NCI-H2107 treated with DMSO at 0.1 percent for 48 hours (cell line): ENCODE measurements at regions not wholly inside any gene's neighbourhood (a gene's known extent, or its start where the extent isn't known, plus 50 kb on each side); places are given as distances from the start of the nearest gene placed in this dataset.

Source experiments
- DNase-seq: peaks from one replicate; lab custom pipeline; 2025; ENCODE audit not compliant: unreplicated experiment; lab: John Stamatoyannopoulos, UW

GRCh38 chr9:12614488-12614887 lies 78.7 kb upstream of the TYRP1 start:
- no peak for DNase-seq

- DNase-seq = no peak
These were observed 74.2 kb upstream of the TYRP1 start for GRCh38 chr9:12618956-12619355.

- DNase-seq = no peak
These were observed 67.3 kb upstream of the TYRP1 start for GRCh38 chr9:12625844-12626243.

- DNase-seq = no peak
These were observed 66.1 kb upstream of the TYRP1 start for GRCh38 chr9:12627096-12627495.

GRCh38 chr9:12628546-12628945 lies 64.6 kb upstream of the TYRP1 start:
- DNase-seq = no peak

DNA sequence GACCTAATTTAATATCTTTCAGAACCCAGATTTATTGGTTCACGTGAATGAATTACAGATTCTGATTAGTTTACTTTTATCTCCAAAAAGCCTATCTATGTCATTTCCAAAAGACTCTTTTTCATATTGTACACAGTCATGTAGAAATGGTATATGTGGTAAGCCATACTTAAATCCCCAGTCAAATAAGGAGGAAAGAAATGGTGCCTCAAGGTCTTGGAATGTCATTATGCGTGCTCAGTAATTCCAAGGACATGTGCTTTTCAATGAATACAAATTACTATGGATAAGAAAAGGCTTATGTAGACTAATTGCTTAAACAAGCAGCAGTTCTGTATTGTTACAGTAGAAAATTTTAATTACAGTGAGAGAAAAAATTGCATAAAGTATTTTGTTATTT lies 64.1 kb upstream of the TYRP1 start:
- no peak for DNase-seq

- DNase-seq = no peak
These were observed 61.3 kb upstream of the TYRP1 start for GRCh38 chr9:12631866-12632265.

DNA sequence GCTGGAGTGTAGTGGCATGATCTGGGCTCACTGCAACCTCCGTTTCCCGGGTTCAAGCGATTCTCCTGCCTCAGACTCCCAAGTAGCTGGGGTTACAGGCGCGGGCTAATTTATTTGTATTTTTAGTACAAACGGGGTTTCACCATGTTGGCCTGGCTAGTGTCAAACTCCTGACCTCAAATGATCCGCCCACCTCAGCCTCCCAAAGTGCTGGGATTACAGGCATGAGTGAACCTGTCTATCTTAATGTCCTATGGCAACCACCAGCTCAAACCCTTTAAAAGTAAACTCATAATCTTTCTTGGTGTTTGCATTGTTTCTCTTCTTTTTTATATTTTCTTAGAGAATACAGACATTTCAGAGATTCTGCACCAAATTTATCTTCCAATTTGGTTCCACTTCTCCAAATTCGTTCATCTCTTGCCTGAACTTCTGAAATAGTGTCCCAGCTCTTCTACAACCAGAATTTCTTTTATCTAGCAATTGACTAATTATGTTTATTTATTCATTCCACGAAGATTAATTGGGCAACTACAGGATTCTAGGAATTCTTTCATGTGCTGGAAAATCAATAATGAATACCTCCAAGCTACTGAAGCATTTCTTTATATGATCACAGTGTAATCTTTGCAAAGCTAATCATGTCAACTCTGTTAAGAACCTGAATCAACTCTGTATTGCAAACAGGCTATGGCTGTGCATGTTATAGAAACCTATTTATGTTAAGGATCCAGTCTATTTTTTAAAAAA lies 60.0 kb upstream of the TYRP1 start:
- DNase-seq = no peak

GRCh38 chr9:12640016-12640587 lies 53.1 kb upstream of the TYRP1 start:
- DNase-seq = peak; percentile 37

GRCh38 chr9:12640866-12641636 lies 52.1 kb upstream of the TYRP1 start:
- peak; percentile 20 for DNase-seq
